Activated gamma-delta T cell treated with Interleukin-2 at 50 U/mL for 16 hours (primary cell): ENCODE measurements at regions not wholly inside any gene's neighbourhood (a gene's known extent, or its start where the extent isn't known, plus 50 kb on each side); places are given as distances from the start of the nearest gene placed in this dataset.

Experiments
- DNase-seq: peaks from one replicate; pipeline ENCODE4 v3.0.0-alpha.2; 2020

DNA sequence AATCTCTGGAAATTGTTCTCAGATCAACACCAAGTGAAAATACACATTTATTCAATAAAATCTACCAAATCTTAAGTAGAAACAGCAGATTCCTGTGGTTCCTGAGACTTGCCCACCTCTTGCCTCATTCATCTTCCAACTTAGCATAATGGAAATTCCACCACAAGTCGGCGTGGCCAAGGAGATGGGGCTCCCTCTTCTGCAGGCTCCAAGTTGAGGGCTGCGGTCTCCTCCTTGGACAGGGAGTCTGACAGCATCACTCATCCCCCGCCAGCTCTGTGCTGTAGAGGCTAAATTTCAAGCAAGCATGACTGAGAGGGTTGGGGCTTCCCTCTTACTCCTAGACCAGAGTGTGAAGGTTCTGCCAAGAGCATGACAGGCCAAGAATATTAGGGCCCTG, 273.7 kb downstream of the DIRAS2 start:
- no peak for DNase-seq

DNA sequence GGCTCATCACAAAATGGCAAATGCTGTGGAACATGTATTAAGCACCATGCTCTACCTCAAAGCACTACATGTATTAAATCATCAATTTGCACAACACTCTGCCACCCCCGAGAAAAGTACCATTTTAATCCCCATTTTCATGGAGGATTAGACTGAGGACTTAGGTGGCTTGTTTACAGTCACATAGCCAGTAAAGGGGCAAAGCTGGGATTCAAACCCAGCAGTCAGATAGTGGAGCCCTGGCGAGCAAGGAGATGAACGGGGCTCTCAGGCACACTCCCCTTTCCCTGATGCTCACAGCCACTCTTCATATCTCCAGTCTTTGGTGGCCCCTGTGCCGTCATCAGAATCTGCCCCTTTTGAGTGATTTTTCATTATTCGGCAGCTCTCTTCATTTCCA, 262.9 kb downstream of the DIRAS2 start:
- no peak for DNase-seq

DNA sequence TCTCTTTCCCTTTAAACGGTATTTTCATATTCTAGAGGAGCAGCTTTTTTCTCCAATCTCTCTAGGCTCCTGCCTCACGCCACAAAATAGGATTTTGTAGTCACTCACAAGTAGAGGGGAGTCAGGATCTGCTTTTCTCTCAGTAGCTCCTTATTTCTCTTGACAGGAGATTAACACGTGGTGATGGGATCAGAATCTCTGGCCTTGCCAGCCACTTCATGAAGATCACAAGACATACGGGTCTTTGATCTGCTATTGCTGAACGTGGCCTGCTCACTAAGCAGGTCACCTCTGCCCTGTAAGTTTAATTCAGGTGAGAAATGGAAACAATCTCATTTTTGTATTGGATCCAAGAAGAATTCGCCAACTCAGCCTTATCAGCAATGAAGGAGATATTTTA, 257.5 kb downstream of the DIRAS2 start:
- DNase-seq, result no peak

DNA sequence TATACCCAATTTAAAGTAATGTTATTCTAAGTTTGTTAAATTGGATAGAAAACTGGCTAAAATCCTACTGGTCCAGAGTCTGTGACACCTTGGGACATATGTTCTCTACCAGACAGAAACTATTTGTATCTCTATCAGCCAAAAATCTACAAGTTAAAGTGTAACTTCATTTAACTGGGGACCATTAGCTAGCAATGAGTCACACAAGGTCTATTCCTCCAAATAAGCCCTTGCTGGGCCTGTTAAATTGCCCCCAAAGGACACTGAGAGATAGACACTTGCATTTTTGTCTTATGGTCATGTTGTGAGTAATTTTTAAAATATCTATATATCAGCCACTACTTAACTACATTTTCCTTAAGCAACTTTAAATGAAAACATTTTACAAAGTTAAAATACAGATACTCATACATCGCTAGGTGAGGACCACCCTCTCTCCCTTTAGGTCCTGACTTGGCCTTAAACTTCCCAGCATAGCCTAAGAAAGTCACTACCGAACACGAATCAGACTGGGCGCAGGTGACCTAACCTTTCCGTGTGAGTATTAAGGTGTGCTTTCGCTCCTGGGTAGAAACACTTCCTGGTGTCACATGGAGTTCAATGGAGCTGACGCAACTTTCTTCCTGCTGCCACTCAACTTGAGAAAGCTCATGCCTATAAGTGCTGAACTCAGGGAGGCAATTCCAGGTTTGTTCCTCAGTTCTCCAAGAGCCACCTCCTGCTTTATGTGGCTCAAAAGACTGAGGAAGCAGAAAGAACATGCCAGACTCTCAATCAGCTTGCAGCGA, 249.1 kb downstream of the DIRAS2 start:
- DNase-seq, result no peak

DNA sequence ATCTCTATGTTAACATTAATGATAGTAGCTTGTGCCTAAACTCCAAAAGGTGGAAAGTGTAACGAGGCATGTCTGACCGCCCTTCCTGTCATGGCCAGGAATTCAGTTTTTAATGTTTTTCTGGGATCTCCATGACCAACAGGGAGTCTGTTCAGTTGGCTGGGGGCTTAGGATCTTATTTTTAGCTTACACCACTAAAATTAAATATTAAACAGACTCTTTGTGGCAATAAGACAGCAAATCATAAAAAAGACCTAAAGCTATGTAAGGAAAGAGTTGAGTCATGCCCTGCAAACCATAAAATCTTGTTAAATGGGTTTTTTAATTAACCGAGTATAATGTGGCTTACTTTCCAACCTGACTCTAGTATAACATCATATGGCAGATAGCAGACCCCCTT, 247.8 kb downstream of the DIRAS2 start:
- DNase-seq, result no peak

DNA sequence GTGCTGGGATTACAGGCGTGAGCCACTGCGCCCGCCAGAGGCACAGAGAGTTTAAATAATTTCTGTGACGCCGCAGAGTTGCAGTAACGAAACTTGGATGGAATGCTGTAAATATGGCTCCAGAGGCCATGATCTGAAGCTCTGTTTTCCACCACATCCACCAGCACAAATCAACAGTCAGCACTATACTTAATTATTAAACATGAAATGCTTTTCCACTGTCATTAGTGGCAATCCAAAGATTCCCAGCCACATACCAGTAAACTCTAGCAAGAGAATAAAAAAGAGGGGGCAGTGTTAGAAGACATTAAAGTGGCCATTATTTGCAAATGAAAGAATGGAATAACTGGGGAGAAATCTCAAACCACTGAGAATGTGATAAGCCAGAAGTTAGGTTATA, 242.5 kb downstream of the DIRAS2 start:
- DNase-seq, result no peak

DNA sequence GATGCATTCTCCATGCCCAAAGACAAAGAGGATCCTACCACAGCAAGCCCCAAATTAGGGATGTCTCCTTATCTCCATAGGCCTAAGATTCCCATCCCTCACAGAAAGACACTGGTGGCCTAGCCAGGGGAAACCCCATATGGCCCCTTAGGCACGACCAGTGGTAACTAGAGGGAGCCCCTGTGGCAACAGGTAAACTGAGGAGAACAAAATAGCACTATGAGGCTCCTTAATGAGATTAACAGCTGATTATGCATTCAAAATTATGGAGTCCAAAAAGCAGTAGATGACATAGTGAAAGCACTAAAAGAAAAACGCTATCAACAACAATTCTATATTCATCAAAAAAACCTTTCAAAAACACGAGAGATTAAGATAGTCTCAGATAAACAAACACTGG, 234.0 kb downstream of the DIRAS2 start:
- DNase-seq, result no peak

DNA sequence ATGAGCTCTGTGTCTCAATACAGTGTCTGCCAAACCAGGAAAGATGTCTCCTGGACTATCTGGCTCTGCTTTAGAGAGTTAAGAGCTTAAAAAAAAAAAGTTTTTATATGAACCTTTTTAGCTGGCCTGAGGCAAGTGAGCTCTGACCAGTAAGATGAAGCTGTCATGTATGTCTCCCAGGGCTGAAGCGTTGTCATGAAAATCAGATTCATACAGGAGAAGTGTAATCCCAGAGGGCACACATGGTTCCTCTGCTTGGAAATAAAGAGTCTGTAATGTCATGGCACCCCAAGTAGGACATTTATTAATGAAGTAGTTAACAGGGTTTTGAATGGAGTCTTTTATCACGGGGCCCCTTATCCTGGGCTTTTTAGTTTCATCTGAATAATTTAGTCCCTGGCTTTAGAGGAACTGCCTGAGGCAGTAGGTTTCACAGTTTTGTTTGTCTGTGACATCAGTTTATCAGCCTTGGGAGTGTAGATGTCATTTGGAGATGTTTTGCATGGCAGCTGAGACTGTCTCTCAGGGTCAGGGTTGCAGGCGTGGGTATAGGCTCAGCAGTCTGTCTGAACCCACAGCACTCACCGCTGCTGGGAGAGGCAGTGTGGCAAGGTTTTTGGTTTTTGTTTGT, 223.3 kb downstream of the DIRAS2 start:
- DNase-seq, result no peak

DNA sequence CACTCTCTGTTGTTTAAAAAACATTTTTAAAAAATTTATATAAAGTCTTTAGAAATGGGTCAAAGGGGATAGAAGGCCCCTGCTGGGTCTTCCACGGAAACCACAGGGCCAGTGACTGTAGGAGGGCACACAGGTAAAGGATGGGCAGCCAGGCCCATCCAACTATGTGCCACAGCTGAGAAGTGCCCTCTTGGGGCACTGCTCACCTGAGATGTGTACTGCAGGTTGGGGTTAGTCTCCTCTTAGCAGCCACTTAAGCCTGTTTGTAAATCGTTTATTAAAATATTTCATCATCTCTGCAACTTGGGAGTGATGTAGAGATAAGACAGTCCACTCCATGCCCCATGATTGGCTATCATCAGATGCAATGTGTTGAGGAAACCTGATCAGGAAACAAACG, 222.4 kb downstream of the DIRAS2 start:
- no peak for DNase-seq

DNA sequence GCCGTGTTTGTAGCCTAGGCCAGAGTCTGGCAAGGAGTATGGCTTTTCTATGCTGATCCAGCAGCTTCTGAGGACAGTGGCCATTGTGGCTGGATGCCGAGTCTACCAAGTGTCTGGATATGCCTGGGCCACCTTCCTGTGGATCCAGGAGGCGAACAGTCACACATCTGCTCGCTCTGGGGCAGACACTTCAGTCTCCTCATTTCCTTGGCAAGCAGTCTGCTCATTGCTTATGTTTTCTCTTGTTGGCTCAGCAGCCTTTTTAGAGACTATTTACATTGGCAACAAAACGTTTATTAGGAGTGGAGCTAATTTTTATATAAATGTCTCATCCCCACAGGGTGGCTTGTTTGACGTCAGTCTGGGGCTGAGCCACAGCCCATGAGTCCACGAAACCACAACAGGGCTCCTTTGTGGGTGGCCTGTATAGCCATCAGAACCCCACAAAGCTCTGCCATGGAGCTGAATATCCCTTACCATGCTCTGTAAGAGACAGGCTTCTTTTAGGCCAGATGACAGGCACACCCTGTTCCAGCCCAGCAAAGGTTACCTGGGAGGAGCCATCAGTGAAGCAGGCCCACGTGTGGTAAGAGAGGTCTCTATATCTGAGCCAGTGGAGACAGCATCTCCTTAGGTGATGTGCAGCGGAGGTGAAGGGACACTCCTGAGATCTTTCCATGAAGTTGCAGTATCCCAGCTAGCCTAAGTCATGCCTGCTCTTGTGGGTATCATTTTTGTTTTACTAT, 221.7 kb downstream of the DIRAS2 start:
- no peak for DNase-seq

DNA sequence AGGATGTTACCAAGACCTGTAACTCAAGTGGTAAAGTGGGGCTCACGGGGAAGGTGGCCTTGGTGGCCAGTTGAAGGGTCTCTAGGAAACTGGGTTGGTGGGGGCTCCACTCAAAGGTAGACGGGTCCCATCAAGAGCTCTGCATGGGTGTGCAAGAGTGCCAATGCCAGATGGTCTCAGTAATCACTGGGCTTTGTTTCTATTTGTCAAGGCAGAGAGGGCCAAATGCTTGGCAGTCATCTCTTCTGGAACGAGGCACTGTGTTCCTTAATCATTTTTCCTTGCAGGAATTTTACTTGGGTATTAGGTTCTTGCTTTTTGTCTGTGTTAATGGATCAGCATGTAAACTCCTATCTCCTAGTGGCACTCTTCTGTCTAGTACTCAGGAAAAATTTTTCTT, 220.8 kb downstream of the DIRAS2 start:
- DNase-seq, result no peak

DNA sequence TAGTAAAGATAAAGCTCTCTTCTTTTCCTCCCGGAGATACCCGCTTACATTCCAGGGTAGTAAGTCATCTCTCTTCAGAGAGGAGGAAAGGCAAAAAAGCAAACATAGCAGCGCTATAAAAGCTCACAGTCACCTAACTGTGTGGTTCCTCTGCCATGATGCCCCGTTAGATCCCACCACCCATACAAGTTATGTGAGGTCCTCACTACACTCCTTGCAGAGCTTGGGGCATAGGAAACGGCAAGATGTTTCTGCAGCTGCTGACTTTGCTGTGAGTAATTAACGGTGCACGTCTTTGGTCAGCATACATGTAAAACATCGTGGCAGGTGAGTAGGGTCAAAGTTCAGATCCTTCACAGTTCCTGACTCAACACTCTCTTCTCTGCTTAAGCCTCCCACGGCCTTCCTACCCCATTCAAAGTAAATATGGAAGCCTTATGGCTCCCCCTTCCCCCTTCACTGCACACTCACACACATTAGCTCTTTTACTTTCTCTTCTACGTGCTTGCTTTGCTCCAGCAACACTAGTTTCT, 218.9 kb downstream of the DIRAS2 start:
- DNase-seq, result no peak

DNA sequence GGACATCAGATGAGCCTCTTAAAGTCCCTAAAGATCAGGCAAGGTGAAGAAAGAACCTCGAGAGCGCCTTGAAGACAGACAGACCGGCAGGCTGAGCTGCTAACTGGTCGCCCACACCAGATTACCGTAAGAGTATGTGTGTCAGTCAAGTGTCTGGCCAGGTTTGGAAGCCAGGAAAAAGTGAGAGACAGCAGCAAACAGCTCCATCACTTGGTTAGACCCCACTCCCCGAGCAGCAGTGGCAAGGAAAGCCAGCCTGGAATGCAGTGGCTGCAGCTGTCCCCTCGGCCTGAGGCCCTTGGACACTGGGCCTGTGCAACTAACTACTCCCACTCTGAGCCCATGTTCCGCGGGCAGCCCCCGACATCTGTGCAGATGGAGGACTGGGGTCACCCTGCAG, 214.1 kb downstream of the DIRAS2 start:
- DNase-seq, result no peak

DNA sequence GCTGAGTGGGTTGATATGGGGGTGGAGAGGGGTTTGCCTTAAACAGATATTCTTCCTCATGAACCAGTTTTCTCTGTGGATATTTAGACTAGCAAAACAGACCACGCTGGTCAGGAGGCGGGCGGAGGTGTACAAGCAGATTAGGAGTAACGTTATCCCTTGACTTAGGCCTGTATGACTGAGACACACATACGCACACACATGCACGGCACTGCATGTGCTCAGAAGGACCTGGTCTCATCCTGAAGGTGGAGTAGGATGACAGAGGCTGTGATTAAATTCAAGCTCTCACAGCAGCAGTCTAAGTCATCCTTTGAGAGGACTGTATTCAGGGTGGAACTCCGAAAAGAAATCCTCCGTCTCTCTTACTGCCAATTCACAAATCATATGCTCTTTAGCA, 209.7 kb downstream of the DIRAS2 start:
- no peak for DNase-seq

DNA sequence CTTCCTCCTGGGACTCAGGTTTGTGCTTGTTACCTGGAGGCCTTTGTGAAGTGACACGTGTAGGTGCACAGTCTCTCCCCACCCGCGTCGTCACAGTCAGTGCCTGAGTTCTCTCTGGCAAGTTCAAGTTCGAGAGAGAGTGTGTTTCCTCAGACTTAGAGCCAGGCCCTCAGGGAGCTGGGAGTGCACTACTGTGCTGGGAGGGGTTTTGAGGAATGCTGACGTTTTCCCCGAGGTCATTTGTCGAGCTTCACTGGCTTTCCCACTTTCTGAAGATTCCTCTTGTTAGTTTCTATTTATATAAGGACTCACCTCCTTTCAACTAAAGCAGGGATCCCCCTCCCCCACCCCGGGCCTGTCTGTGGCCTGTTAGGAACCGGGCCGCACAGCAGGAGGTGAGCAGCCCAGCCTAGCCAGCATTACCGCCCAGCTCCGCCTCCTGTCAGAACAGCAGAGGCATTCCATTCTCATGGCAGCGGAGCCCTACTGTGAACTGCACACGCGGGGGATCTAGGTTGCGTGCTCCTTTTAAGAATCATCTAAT, 209.2 kb downstream of the DIRAS2 start:
- DNase-seq, result no peak

DNA sequence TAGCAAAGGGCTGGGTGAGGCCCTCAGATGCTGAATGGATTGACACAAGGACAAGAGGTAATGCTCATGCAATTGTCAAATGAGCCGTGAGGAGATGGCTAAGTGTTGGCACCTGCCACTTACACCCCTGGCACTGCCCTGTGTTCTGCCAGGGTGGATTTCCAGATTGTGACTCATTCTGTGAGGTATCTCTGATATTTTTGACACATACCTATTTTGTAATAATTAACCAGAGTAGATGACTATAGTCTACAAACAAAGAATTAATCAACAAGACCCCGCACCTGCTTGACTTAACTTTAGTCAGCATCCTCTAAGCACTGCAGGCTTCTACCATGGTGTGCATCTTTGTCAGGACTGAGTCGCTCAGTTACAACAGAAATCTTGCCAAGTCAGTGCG, 200.8 kb downstream of the DIRAS2 start:
- DNase-seq, result no peak

DNA sequence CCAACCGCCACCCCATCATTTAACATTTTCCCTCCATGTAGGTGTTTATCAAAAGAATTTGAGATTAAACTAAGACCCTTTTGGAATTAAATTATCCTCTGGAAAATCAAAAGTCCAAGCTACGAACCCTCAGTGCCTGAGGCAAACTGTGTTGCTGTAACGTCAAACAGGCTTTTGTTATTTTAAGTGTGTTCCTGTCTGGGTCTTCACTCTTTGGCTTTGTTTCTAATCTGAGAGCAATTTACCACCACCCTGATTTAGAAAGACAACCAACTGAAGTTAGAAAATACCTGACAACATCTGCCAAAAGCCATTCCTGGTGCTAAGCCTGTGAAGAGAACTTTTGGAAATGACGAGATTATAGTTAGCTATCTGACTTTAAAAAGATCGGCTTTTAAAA, 199.9 kb downstream of the DIRAS2 start:
- DNase-seq, result no peak

DNA sequence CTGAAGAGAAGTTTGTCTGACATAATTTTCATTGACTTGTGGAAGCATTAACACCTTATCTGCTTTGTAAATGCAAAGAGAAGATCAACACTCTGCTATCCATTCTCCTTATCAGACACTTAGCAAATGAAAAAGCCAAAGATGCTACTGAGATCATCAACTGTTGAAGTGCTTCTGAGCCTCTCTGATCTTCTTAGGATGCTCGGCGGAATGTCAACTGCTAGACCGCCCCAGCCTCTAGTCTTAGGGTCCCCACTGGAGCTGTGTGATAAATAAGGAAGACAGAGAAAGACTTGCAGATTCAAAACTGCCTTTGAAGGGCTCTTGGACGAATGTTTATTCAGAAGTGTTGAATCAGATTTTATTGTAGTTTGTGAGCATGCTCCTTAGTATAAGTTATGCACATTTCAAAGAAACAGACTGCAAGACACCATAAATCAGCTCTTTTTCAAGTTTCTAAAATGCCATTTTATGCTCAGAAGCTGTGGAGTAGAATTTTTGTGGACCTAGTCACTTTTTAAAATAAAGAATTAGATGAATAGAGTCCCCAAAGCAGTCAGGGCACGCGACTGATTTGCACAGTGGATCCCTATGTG, 197.9 kb downstream of the DIRAS2 start:
- no peak for DNase-seq

DNA sequence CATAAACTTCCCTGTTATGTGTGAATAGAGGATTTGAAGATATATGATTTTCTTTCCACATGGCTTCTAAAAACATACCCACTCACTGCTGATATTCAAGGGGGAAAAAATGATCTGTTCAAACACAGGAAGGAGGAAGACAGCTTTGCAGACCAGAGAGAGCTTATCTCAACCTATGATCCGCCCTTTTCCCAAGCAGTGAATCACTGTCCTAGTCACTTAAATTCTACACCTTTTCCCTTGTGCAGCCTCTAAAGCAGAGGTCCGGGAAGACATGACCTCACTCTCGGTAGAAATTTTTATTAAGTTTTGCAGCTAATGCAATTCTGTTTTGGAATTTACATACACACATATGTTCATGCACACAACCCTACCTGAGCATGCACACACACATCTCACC, 197.2 kb downstream of the DIRAS2 start:
- no peak for DNase-seq

DNA sequence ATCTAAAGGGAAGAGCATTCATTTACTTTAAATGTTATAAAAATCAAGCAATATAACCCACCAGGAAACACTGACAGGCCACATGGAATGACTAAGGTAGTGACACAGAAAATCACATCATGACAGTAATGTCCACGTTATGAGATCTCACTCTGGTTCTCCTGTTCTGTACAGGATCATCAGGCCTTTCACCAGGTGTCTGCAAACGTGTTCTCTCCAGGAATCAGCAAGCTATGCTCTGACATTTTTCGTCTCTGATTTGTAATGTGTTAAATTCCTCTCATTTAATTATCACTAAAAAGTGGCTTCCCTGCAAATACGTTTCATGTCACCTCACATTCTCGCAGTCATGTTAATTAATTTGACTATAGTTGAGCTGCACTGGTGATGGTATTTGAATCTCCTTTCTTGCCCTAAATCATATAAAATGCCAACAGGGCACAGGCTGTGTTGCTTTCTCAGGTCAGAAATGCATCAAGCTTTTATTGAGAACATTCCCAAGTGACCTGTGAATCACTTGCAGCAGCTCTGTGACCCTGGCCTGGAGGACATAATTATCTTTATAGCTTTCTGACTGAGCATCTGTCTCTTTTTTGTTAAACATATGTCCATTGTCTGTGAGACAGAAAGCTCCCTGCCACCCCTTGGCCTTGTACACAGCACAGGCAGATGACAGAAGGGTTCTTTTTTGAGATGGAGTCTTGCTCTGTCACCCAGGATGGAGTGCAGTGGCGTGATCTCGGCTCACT, 196.2 kb downstream of the DIRAS2 start:
- DNase-seq, result no peak

DNA sequence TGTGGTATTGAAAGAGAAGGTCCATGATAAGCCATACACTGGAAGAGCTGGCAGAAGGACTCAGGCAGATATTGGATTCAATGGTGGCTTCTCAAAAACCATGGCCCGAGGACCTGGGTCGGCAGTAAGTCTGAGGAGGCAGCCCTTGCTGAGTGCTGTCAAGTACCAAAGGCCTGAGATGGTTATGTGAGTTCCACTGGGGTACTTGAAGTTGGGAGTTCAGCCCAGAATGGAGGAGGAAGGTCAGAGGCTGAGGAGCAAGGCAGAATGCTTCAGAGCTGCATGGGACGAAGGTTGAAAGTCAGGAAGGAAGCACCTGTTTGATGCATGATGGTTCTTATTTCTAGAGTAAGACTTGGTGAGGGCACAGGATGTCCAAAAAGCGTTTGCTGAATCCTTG, 194.9 kb downstream of the DIRAS2 start:
- DNase-seq, result no peak

DNA sequence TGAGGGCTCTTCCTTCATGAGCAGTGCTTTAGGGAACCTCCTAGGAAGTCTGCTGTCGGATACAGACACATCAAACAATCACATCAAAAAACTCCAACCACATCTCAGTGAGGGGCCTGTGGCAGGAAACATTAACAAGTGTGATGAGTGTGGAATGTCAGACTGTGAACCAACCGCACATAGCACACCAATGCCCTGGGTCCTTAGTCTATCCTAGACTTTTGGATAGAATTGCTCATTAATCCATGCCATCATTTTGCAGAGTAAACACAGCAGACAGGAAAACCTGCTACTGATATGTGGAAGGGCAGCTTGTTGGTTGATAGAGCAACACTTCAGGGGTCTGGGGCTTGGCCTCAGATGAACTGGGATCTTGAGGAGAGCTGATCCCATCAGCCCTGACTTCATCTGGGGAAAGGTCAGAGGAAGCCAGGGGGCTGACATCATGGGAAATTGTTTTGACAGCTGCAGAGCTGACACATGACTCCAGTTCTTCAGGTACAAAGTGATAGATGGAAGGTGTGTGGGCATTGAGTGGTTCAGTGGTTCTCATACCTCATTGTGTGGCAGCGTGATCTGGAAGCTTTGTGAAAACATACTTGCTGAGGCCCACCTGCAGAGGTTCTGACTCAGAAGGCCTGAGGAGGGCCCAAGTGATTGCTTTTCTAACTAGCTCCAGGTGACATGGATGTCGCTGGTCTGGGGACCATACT, 193.3 kb downstream of the DIRAS2 start:
- DNase-seq, result no peak
